Suppressor macrophage treated with lipopolysaccharide for 1 hour (primary cell): ENCODE measurements at regions not wholly inside any gene's neighbourhood (a gene's known extent, or its start where the extent isn't known, plus 50 kb on each side); places are given as distances from the start of the nearest gene placed in this dataset.

Experiments used
- DNase-seq, 3 donors: peaks; one replicate each; pipeline ENCODE4 v3.0.0-alpha.2; 2020 to 2022

- no peak for DNase-seq
Measured at GRCh38 chr5:146940295-146940694, 61.7 kb upstream of the PPP2R2B start.

GRCh38 chr5:146944019-146944418, 65.5 kb upstream of the PPP2R2B start:
- no peak for DNase-seq

GRCh38 chr5:146944764-146945616, 66.4 kb upstream of the PPP2R2B start:
- no peak for DNase-seq

GRCh38 chr5:146945617-146946084, 67.1 kb upstream of the PPP2R2B start:
- DNase-seq = no peak

- DNase-seq = peak; percentile 29 to 51 (median 48)
Measured at GRCh38 chr5:146947181-146947941, 68.8 kb upstream of the PPP2R2B start.

- no peak for DNase-seq
Measured at GRCh38 chr5:146948666-146949065, 70.1 kb upstream of the PPP2R2B start.

- no peak for DNase-seq
Measured at GRCh38 chr5:146952168-146952567, 73.6 kb upstream of the PPP2R2B start.

- no peak for DNase-seq
Measured at GRCh38 chr5:146956217-146956616, 77.7 kb upstream of the PPP2R2B start.

GRCh38 chr5:146959360-146959759, 80.8 kb upstream of the PPP2R2B start:
- DNase-seq = no peak

GRCh38 chr5:146962801-146963355, 84.3 kb upstream of the PPP2R2B start:
- DNase-seq = peak in 1 of 3 donors; percentile 31

GRCh38 chr5:146965761-146966659, 87.5 kb upstream of the PPP2R2B start:
- peak; percentile 74 to 88 (median 83) for DNase-seq

GRCh38 chr5:146967646-146968045, 89.1 kb upstream of the PPP2R2B start:
- DNase-seq = no peak

GRCh38 chr5:146971401-146971800, 92.8 kb upstream of the PPP2R2B start:
- no peak for DNase-seq

GRCh38 chr5:146986469-146986868, 107.9 kb upstream of the PPP2R2B start:
- no peak for DNase-seq

GRCh38 chr5:146993876-146994530, 115.4 kb upstream of the PPP2R2B start:
- no peak for DNase-seq

GRCh38 chr5:146995878-146996277, 117.3 kb upstream of the PPP2R2B start:
- no peak for DNase-seq

GRCh38 chr5:147015405-147015804, 136.8 kb upstream of the PPP2R2B start:
- DNase-seq = no peak

GRCh38 chr5:147017191-147017590, 138.6 kb upstream of the PPP2R2B start:
- DNase-seq = no peak

- DNase-seq = no peak
Measured at GRCh38 chr5:147017621-147018020, 139.1 kb upstream of the PPP2R2B start.

GRCh38 chr5:147018812-147019211, 140.3 kb upstream of the PPP2R2B start:
- no peak for DNase-seq

GRCh38 chr5:147036691-147037245, 158.2 kb upstream of the PPP2R2B start:
- DNase-seq = no peak
